ENCODE measurements at regions not wholly inside any gene's neighbourhood (a gene's known extent, or its start where the extent isn't known, plus 50 kb on each side); places are given as distances from the start of the nearest gene placed in this dataset.

- no peak overlapping the region for H3K27ac ChIP-seq (replicated peaks)
- TF ChIP-seq CTCF (IDR thresholded peaks at IDR 0.05; ENCODE audit: insufficient read depth, low read length) (no peak), POLR2AphosphoS5 (IDR thresholded peaks at IDR 0.05; ENCODE audit: low read depth) (no peak), GABPA (IDR thresholded peaks at IDR 0.05; ENCODE audit: low read depth) (no peak), SPI1 (IDR thresholded peaks at IDR 0.05; ENCODE audit: borderline replicate concordance, low read depth) (no peak), REST (IDR thresholded peaks at IDR 0.05; ENCODE audit: insufficient replicate concordance, low read depth) (no peak)
- DNase-seq (ENCODE audit: low read depth in 1 of 2, low spot score in 1 of 2) = no peak
- no peaks in the 10 kb centered on the region for H3K27me3 ChIP-seq (ENCODE audit: insufficient read depth, poor library complexity, severe bottlenecking)
- H3K4me3 ChIP-seq (replicated peaks; ENCODE audit: insufficient read depth, low read length) = no peak overlapping the region
Measured at GRCh38 chr2:128372621-128373341, 54.1 kb upstream of the HS6ST1 start.

GRCh38 chr2:128373451-128374000 is 54.9 kb upstream of the HS6ST1 start:
- Histone ChIP-seq H3K27me3 (ENCODE audit: insufficient read depth, poor library complexity, severe bottlenecking) (no peaks in the 10 kb centered on the region), H3K27ac (replicated peaks) (no peak overlapping the region), H3K4me3 (replicated peaks; ENCODE audit: insufficient read depth, low read length) (no peak overlapping the region)
- DNase-seq (ENCODE audit: low read depth in 1 of 2, low spot score in 1 of 2) = no peak
- TF ChIP-seq GABPA (IDR thresholded peaks at IDR 0.05; ENCODE audit: low read depth) = no peak
- no peak for TF ChIP-seq SPI1 (IDR thresholded peaks at IDR 0.05; ENCODE audit: borderline replicate concordance, low read depth)
- no peak for TF ChIP-seq POLR2AphosphoS5 (IDR thresholded peaks at IDR 0.05; ENCODE audit: low read depth)
- TF ChIP-seq REST (IDR thresholded peaks at IDR 0.05; ENCODE audit: insufficient replicate concordance, low read depth) = no peak
- TF ChIP-seq CTCF (IDR thresholded peaks at IDR 0.05; ENCODE audit: insufficient read depth, low read length) = no peak

- Histone ChIP-seq H3K27ac (replicated peaks) (no peak overlapping the region), H3K27me3 (ENCODE audit: insufficient read depth, poor library complexity, severe bottlenecking) (no peaks in the 10 kb centered on the region), H3K4me3 (replicated peaks; ENCODE audit: insufficient read depth, low read length) (no peak overlapping the region)
- TF ChIP-seq CTCF (IDR thresholded peaks at IDR 0.05; ENCODE audit: insufficient read depth, low read length) (no peak), REST (IDR thresholded peaks at IDR 0.05; ENCODE audit: insufficient replicate concordance, low read depth) (no peak), GABPA (IDR thresholded peaks at IDR 0.05; ENCODE audit: low read depth) (no peak), POLR2AphosphoS5 (IDR thresholded peaks at IDR 0.05; ENCODE audit: low read depth) (no peak), SPI1 (IDR thresholded peaks at IDR 0.05; ENCODE audit: borderline replicate concordance, low read depth) (no peak)
- no peak for DNase-seq (ENCODE audit: low read depth in 1 of 2, low spot score in 1 of 2)
Measured at GRCh38 chr2:128374001-128374710, 55.5 kb upstream of the HS6ST1 start.

Data from HL-60 (cell line).